Heart left ventricle (tissue), 16 donors: ENCODE measurements at regions not wholly inside any gene's neighbourhood (a gene's known extent, or its start where the extent isn't known, plus 50 kb on each side); places are given as distances from the start of the nearest gene placed in this dataset.
"Not testable (repeated sequence)": the region's sequence is repeated elsewhere in the genome, so short reads cannot be mapped to it uniquely, and the experiment has no call there.

ENCODE experiments used
- ATAC-seq, 4 donors: fragments of 200-7000 bp; cut with Tn5 transposase; one replicate each; pipeline ENCODE4 v1.9.1; 2020 to 2022; ENCODE audit warnings: moderate library complexity in 4 of 4, mild to moderate bottlenecking in 3 of 4, moderate number of reproducible peaks in 1 of 4
- DNase-seq, 5 donors: peaks; one replicate each; pipeline ENCODE4 v3.0.0-alpha.2; 2020
- H3K27ac ChIP-seq, 12 donors: fragments of 200-600 bp; sonication (generic) in 4 of 12; one replicate each; pipeline versions ENCODE4 v1.5.0 to v1.8.0; 2016 to 2022; ENCODE audit warnings: mild to moderate bottlenecking in 2 of 12
- H3K27me3 ChIP-seq, 9 donors: fragments of 200-600 bp; sonication (generic) in 2 of 9; one replicate each; pipeline versions ENCODE4 v1.5.1 to v1.8.0; 2016 to 2022; ENCODE audit warnings: mild to moderate bottlenecking in 3 of 9
- H3K36me3 ChIP-seq, 9 donors: fragments of 200-600 bp; sonication (generic) in 2 of 9; one replicate each; pipeline versions ENCODE4 v1.5.0 to v1.8.0; 2018 to 2022; ENCODE audit warnings: mild to moderate bottlenecking in 2 of 9
- H3K4me1 ChIP-seq, 12 donors: fragments of 200-600 bp; sonication (generic) in 4 of 12; one replicate each; pipeline versions ENCODE4 v1.5.0 to v1.8.0; 2016 to 2022; ENCODE audit warnings: mild to moderate bottlenecking in 3 of 12
- H3K4me3 ChIP-seq, 12 donors: fragments of 200-600 bp; sonication (generic) in 4 of 12; one replicate each; pipeline versions ENCODE4 v1.5.0 to v1.8.0; 2017 to 2022; ENCODE audit warnings: mild to moderate bottlenecking in 9 of 12, moderate library complexity in 4 of 12
- H3K9me3 ChIP-seq, 12 donors: fragments of 200-600 bp; sonication (generic) in 4 of 12; one replicate each; pipeline versions ENCODE4 v1.5.0 to v1.8.0; 2016 to 2022; ENCODE audit warnings: mild to moderate bottlenecking in 1 of 12
- POLR2A ChIP-seq, 2 donors: fragments of 450-650 bp; IDR thresholded peaks; one replicate each; pipeline ENCODE4 v1.6.1; 2017; ENCODE audit warnings: antibody characterized with exemption in 2 of 2, mild to moderate bottlenecking in 2 of 2, moderate library complexity in 2 of 2
- WGBS, 4 donors: extraction: QIAGEN DNeasy Blood & Tissue Kit in 2 of 4; methylation state at CpG; one replicate each; pipeline versions ENCODE4 v1.1.5 to v1.1.7; 2013 to 2018; 5-methylcytosine and 5-hydroxymethylcytosine counted together
- intact Hi-C, 10 donors: fragments of 100-400 bp; cut with DNase I; formaldehyde crosslinking; loops; one replicate each; pipeline versions ENCODE4 v1.11.1 to v1.14.2; 2022
- TF ChIP-seq, protein P1 (sequence below), 12 donors: fragments of 200-600 bp; sonication (generic) in 4 of 12; IDR thresholded peaks; one replicate each; pipeline versions ENCODE4 v1.5.0 to v1.8.0; 2018 to 2022; ENCODE audit warnings: antibody characterized with exemption in 12 of 12, mild to moderate bottlenecking in 5 of 12
- donor health status: ischemic (EF 13 %, LVEDD 7.1; RV severe dilation, severe dysfunction).
- donor health status: healthy with polysubstance abuse.
- donor health status: DM: no; HTN: yes; CAD: no.
- donor health status: DM: no; HTN: no; CAD: no.
- donor health status: ischemic (EF 25% LVEDD 6.9; RV normal size, moderate dysfunction).
- donor health status: ischemic (EF 25% LVEDD 5.7; RV mildly dilated, moderate dysfunction).
- donor health status: healthy.
- donor health status: DM: yes; HTN: yes; CAD: no.
- donor health status: ischemic (EF 35%, LVEDD 5.7; RV mildly dilated, moderate dysfunction).
- donor health status: nonischemic (EF 11% LVEDD 7.7; RV severe dilation, severe dysfunction).
- donor health status: DM: yes; HTN: yes; CAD: no.
- donor health status: PGD.
- donor health status: ischemic (EF 29% LVEDD 5.4; RV normal size, mild dysfunction).
- donor health status: nonischemic (EF 23%, LVEDD 6.1; RV moderate dilation, normal function).

DNA sequence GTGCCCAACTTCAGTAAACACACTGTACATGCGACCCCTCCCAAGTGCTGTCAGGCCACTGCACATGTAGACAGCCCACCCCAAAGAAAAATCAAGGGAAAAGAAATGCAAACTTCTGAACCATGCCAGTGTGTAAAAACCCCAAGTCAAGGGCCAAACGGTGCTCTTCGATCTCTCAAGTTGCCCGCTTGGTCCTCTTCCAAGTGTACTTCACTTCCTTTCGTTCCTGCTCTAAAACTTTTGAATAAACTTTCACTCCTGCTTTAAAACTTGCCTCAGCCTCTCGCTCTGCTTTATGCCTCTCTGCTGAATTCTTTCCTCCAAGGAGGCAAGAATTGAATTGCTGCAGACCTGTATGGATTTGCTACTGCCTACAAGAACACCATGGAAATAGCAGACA is 600.7 kb downstream of the KCTD12 start:
- no peak overlapping the region for H3K4me3 ChIP-seq
- DNase-seq (no peak), ATAC-seq (no peak)
- intact Hi-C loops = no loop called here
- peaks cover 0 to 15% (median 0%) of the 10 kb centered on the region in 12 donors for H3K9me3 ChIP-seq
- TF ChIP-seq, protein P1, sequence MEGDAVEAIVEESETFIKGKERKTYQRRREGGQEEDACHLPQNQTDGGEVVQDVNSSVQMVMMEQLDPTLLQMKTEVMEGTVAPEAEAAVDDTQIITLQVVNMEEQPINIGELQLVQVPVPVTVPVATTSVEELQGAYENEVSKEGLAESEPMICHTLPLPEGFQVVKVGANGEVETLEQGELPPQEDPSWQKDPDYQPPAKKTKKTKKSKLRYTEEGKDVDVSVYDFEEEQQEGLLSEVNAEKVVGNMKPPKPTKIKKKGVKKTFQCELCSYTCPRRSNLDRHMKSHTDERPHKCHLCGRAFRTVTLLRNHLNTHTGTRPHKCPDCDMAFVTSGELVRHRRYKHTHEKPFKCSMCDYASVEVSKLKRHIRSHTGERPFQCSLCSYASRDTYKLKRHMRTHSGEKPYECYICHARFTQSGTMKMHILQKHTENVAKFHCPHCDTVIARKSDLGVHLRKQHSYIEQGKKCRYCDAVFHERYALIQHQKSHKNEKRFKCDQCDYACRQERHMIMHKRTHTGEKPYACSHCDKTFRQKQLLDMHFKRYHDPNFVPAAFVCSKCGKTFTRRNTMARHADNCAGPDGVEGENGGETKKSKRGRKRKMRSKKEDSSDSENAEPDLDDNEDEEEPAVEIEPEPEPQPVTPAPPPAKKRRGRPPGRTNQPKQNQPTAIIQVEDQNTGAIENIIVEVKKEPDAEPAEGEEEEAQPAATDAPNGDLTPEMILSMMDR (IDR thresholded peaks at IDR 0.05) = no peak
- no peak for TF ChIP-seq POLR2A (IDR thresholded peaks at IDR 0.05)
- WGBS, 4 donors = 91 to 93% (median 92%) methylated on average over 6 of the region's 6 CpGs
- peak overlapping the region in 3 of 12 donors; percentile 28 to 38 (median 35) for H3K27ac ChIP-seq
- peaks cover 0 to 10% (median 4%) of the 10 kb centered on the region in 12 donors for H3K4me1 ChIP-seq
- H3K36me3 ChIP-seq = no peaks in the 10 kb centered on the region
- H3K27me3 ChIP-seq = no peaks in the 10 kb centered on the region

DNA sequence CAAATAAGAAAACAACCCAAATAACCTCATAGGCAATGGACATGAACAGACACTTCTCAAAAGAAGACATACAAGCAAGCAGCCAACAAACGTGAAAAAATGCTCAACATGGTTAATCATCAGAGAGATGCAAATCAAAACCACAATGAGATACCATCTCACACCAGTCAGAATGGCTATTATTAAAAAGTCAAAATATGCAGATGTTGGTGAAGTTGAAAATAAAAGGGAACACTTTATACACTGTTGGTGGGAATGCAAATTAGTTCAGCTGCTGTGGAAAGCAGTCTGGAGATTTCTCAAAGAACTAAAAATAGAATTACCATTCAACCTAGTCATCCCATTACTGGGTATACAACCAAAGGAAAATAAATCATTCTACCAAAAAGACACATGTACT is 606.4 kb downstream of the KCTD12 start:
- H3K27me3 ChIP-seq, H3K4me3 ChIP-seq, intact Hi-C loops, H3K36me3 ChIP-seq, H3K27ac ChIP-seq, H3K9me3 ChIP-seq, H3K4me1 ChIP-seq, ATAC-seq, DNase-seq: not testable (repeated sequence)
- 55 to 79% (median 64%) methylated on average over 1 of the region's 1 CpG for WGBS, 4 donors

- intact Hi-C loops = no loop called here
- ATAC-seq (no peak), DNase-seq (no peak)
- TF ChIP-seq POLR2A (IDR thresholded peaks at IDR 0.05) = no peak
- TF ChIP-seq, protein P1 (IDR thresholded peaks at IDR 0.05) = no peak
- Histone ChIP-seq H3K27me3 (no peaks in the 10 kb centered on the region), H3K4me1 (no peaks in the 10 kb centered on the region), H3K9me3 (peaks cover 0 to 19% (median 0%) of the 10 kb centered on the region in 12 donors), H3K4me3 (no peak overlapping the region), H3K36me3 (no peaks in the 10 kb centered on the region), H3K27ac (no peak overlapping the region)
- WGBS, 4 donors = 81 to 100% (median 97%) methylated on average over 2 of the region's 2 CpGs
These were observed 614.4 kb downstream of the KCTD12 start for GRCh38 chr13:76271728-76272232.

DNA sequence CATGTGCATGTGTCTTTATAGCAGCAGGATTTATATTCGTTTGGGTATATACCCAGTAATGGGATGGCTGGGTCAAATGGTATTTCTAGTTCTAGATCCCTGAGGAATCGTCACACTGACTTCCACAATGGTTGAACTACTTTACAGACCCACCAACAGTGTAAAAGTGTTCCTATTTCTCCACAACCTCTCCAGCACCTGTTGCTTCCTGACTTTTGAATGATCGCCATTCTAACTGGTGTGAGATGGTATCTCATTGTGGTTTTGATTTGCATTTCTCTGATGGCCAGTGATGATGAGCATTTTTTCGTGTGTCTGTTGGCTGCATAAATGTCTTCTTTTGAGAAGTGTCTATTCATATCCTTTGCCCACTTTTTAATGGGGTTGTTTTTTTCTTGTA is 617.9 kb downstream of the KCTD12 start:
- H3K27ac ChIP-seq, H3K4me1 ChIP-seq, DNase-seq, H3K27me3 ChIP-seq, intact Hi-C loops, H3K36me3 ChIP-seq, H3K4me3 ChIP-seq, ATAC-seq: not testable (repeated sequence)
- WGBS, 4 donors = 87 to 95% (median 90%) methylated on average over 4 of the region's 4 CpGs
- peaks cover 0 to 14% (median 0%) of the 10 kb centered on the region in 12 donors for H3K9me3 ChIP-seq

- no peaks in the 10 kb centered on the region for H3K36me3 ChIP-seq
- H3K9me3 ChIP-seq = peaks cover 0 to 7% (median 0%) of the 10 kb centered on the region in 12 donors
- ATAC-seq = no peak
- TF ChIP-seq POLR2A (IDR thresholded peaks at IDR 0.05) = no peak
- TF ChIP-seq, protein P1 (IDR thresholded peaks at IDR 0.05) = no peak
- intact Hi-C loops = no loop called here
- WGBS, 4 donors = 66 to 77% (median 71%) methylated on average over 3 of the region's 3 CpGs
- no peak for DNase-seq
- H3K27ac ChIP-seq = no peak overlapping the region
- no peaks in the 10 kb centered on the region for H3K27me3 ChIP-seq
- no peaks in the 10 kb centered on the region for H3K4me1 ChIP-seq
- H3K4me3 ChIP-seq = no peak overlapping the region
These were observed 619.0 kb downstream of the KCTD12 start for GRCh38 chr13:76267216-76267615.
